ENCODE measurements at regions not wholly inside any gene's neighbourhood (a gene's known extent, or its start where the extent isn't known, plus 50 kb on each side); places are given as distances from the start of the nearest gene placed in this dataset.

GRCh38 chr9:81293651-81294050 lies 395.7 kb downstream of the TLE1 start:
- intact Hi-C loops (cut with DNase I): no loop called here
- no peak for DNase-seq

GRCh38 chr9:81292056-81292805 lies 397.1 kb downstream of the TLE1 start:
- Histone ChIP-seq H3K36me3 (no peaks in the 10 kb centered on the region), H3K27me3 (no peaks in the 10 kb centered on the region), H3K9me3 (no peaks in the 10 kb centered on the region), H3K9ac (ENCODE audit: low read depth in 2 of 2, low read length in 2 of 2) (no peak overlapping the region), H3K27ac (no peak overlapping the region), H3K4me3 (no peak overlapping the region), H3K4me1 (no peaks in the 10 kb centered on the region)
- no peak for DNase-seq
- TF ChIP-seq CTCF (IDR thresholded peaks at IDR 0.05): no peak
- intact Hi-C loops (cut with DNase I): no loop called here

More at GRCh38 chr9:81293651-81294050, 395.7 kb downstream of the TLE1 start:
- H3K27ac ChIP-seq: no peak overlapping the region
- H3K36me3 ChIP-seq: no peaks in the 10 kb centered on the region
- H3K4me1 ChIP-seq: no peaks in the 10 kb centered on the region
- no peaks in the 10 kb centered on the region for H3K9me3 ChIP-seq
- no peak for TF ChIP-seq CTCF (IDR thresholded peaks at IDR 0.05)
- H3K4me3 ChIP-seq: no peak overlapping the region
- H3K27me3 ChIP-seq: no peaks in the 10 kb centered on the region
- H3K9ac ChIP-seq (ENCODE audit: low read depth in 2 of 2, low read length in 2 of 2): no peak overlapping the region

GRCh38 chr9:81289622-81290021 lies 399.7 kb downstream of the TLE1 start:
- intact Hi-C loops (cut with DNase I): no loop called here
- no peak overlapping the region for H3K4me3 ChIP-seq
- DNase-seq: no peak
- no peaks in the 10 kb centered on the region for H3K4me1 ChIP-seq
- H3K9me3 ChIP-seq: no peaks in the 10 kb centered on the region
- H3K9ac ChIP-seq (ENCODE audit: low read depth in 2 of 2, low read length in 2 of 2): no peak overlapping the region
- H3K27ac ChIP-seq: no peak overlapping the region
- TF ChIP-seq CTCF (IDR thresholded peaks at IDR 0.05): no peak
- H3K36me3 ChIP-seq: no peaks in the 10 kb centered on the region
- no peaks in the 10 kb centered on the region for H3K27me3 ChIP-seq

GRCh38 chr9:81268048-81268447 lies 421.3 kb downstream of the TLE1 start:
- H3K9me3 ChIP-seq: no peaks in the 10 kb centered on the region
- H3K9ac ChIP-seq (ENCODE audit: low read depth in 2 of 2, low read length in 2 of 2): no peak overlapping the region
- no peak overlapping the region for H3K4me3 ChIP-seq
- no peaks in the 10 kb centered on the region for H3K4me1 ChIP-seq
- TF ChIP-seq CTCF (IDR thresholded peaks at IDR 0.05): no peak
- no peaks in the 10 kb centered on the region for H3K27me3 ChIP-seq
- intact Hi-C loops (cut with DNase I): no loop called here
- H3K36me3 ChIP-seq: no peaks in the 10 kb centered on the region
- H3K27ac ChIP-seq: no peak overlapping the region
- no peak for DNase-seq

- H3K4me3 ChIP-seq: no peak overlapping the region
- intact Hi-C loops (cut with DNase I): no loop called here
- no peak for TF ChIP-seq CTCF (IDR thresholded peaks at IDR 0.05)
- H3K9ac ChIP-seq (ENCODE audit: low read depth in 2 of 2, low read length in 2 of 2): no peak overlapping the region
- no peak overlapping the region for H3K27ac ChIP-seq
- no peaks in the 10 kb centered on the region for H3K27me3 ChIP-seq
- no peaks in the 10 kb centered on the region for H3K9me3 ChIP-seq
- no peaks in the 10 kb centered on the region for H3K36me3 ChIP-seq
- no peak for DNase-seq
- H3K4me1 ChIP-seq: no peaks in the 10 kb centered on the region
Measured at GRCh38 chr9:81266674-81267073, 422.7 kb downstream of the TLE1 start.
